ENCODE measurements at regions not wholly inside any gene's neighbourhood (a gene's known extent, or its start where the extent isn't known, plus 50 kb on each side); places are given as distances from the start of the nearest gene placed in this dataset.

GRCh38 chr3:182111967-182112366, 400.2 kb downstream of the SOX2 start:
- H3K36me3 ChIP-seq (replicated peaks in 1 of 2; ENCODE audit: control extremely low read depth in 1 of 2, control insufficient read depth in 1 of 2, extremely low read depth in 1 of 2, insufficient read depth in 2 of 2, low read length in 1 of 2): no peaks in the 10 kb centered on the region
- ATAC-seq (ENCODE audit: low read depth) (no peak), DNase-seq (no peak)
- no peak overlapping the region for H3K27ac ChIP-seq (ENCODE audit: low read length in 2 of 2)
- POLR2A ChIA-PET: no interaction called here
- no peaks in the 10 kb centered on the region for H3K27me3 ChIP-seq (replicated peaks in 1 of 4; ENCODE audit: control extremely low read depth in 1 of 4, control insufficient read depth in 3 of 4, insufficient read depth in 4 of 4, low read length in 3 of 4)
- no peaks in the 10 kb centered on the region for H3K4me1 Mint-ChIP-seq
- no peak overlapping the region for H3K27ac Mint-ChIP-seq
- H3K4me3 Mint-ChIP-seq: no peak overlapping the region
- CTCF ChIA-PET: no interaction called here
- H3K27me3 Mint-ChIP-seq: no peaks in the 10 kb centered on the region
- H3K4me3 ChIP-seq (ENCODE audit: control extremely low read depth in 1 of 5, extremely low read depth in 1 of 5, insufficient read depth in 1 of 5, low read depth in 2 of 5, low read length in 4 of 5): no peak overlapping the region
- H2AFZ ChIP-seq (ENCODE audit: insufficient read depth, low read depth, low read length, poor library complexity, severe bottlenecking): no peak overlapping the region
- H3K4me1 ChIP-seq (ENCODE audit: control insufficient read depth in 2 of 2, insufficient read depth in 2 of 2, low read length in 2 of 2): no peaks in the 10 kb centered on the region
- intact Hi-C loops (cut with micrococcal nuclease): no loop called here
- no peak for TF ChIP-seq EZH2 (IDR thresholded peaks at IDR 0.05; ENCODE audit: borderline replicate concordance, insufficient read depth, low read depth, low read length, poor library complexity, severe bottlenecking)
- TF ChIP-seq CTCF (IDR thresholded peaks at IDR 0.05): no peak
- H4K20me1 ChIP-seq (ENCODE audit: control insufficient read depth, insufficient read depth, low read length, poor library complexity, severe bottlenecking): no peaks in the 10 kb centered on the region
- WGBS (ENCODE audit: insufficient coverage): no CpG with 5 or more reads among the region's 4 CpGs
- H3K9me3 ChIP-seq (ENCODE audit: control extremely low read depth in 1 of 3, control insufficient read depth in 2 of 3, insufficient read depth in 1 of 3, low read length in 2 of 3): no peaks in the 10 kb centered on the region
- no peak overlapping the region for H3K9ac ChIP-seq (ENCODE audit: low read length)
- H3K79me2 ChIP-seq (ENCODE audit: control insufficient read depth, insufficient read depth, low read length): no peaks in the 10 kb centered on the region
- H3K9me3 Mint-ChIP-seq (ENCODE audit: insufficient read depth): no peaks in the 10 kb centered on the region
- no peak overlapping the region for H3K4me2 ChIP-seq (replicated peaks; ENCODE audit: low read depth, low read length, poor library complexity, severe bottlenecking)

- no peak overlapping the region for H3K9ac ChIP-seq (ENCODE audit: low read length)
- no peaks in the 10 kb centered on the region for H3K27me3 ChIP-seq (replicated peaks in 1 of 4; ENCODE audit: control extremely low read depth in 1 of 4, control insufficient read depth in 3 of 4, insufficient read depth in 4 of 4, low read length in 3 of 4)
- H3K4me3 ChIP-seq (ENCODE audit: control extremely low read depth in 1 of 5, extremely low read depth in 1 of 5, insufficient read depth in 1 of 5, low read depth in 2 of 5, low read length in 4 of 5): no peak overlapping the region
- no peak for DNase-seq
- H3K4me2 ChIP-seq (replicated peaks; ENCODE audit: low read depth, low read length, poor library complexity, severe bottlenecking): no peak overlapping the region
- no peaks in the 10 kb centered on the region for H3K27me3 Mint-ChIP-seq
- no peaks in the 10 kb centered on the region for H3K4me1 Mint-ChIP-seq
- H3K9me3 ChIP-seq (ENCODE audit: control extremely low read depth in 1 of 3, control insufficient read depth in 2 of 3, insufficient read depth in 1 of 3, low read length in 2 of 3): no peaks in the 10 kb centered on the region
- no peaks in the 10 kb centered on the region for H3K36me3 ChIP-seq (replicated peaks in 1 of 2; ENCODE audit: control extremely low read depth in 1 of 2, control insufficient read depth in 1 of 2, extremely low read depth in 1 of 2, insufficient read depth in 2 of 2, low read length in 1 of 2)
- ChIA-PET CTCF (no interaction called here), POLR2A (no interaction called here)
- TF ChIP-seq CTCF (IDR thresholded peaks at IDR 0.05): no peak
- TF ChIP-seq EZH2 (IDR thresholded peaks at IDR 0.05; ENCODE audit: borderline replicate concordance, insufficient read depth, low read depth, low read length, poor library complexity, severe bottlenecking): no peak
- H3K9me3 Mint-ChIP-seq (ENCODE audit: insufficient read depth): no peaks in the 10 kb centered on the region
- no peak overlapping the region for H2AFZ ChIP-seq (ENCODE audit: insufficient read depth, low read depth, low read length, poor library complexity, severe bottlenecking)
- H3K4me1 ChIP-seq (ENCODE audit: control insufficient read depth in 2 of 2, insufficient read depth in 2 of 2, low read length in 2 of 2): no peaks in the 10 kb centered on the region
- no peak overlapping the region for H3K27ac ChIP-seq (ENCODE audit: low read length in 2 of 2)
- no peak overlapping the region for H3K27ac Mint-ChIP-seq
- intact Hi-C loops (cut with micrococcal nuclease): no loop called here
- H3K4me3 Mint-ChIP-seq: no peak overlapping the region
- no peak for ATAC-seq (ENCODE audit: low read depth)
- no CpG with 5 or more reads among the region's 1 CpG for WGBS (ENCODE audit: insufficient coverage)
- H3K79me2 ChIP-seq (ENCODE audit: control insufficient read depth, insufficient read depth, low read length): no peaks in the 10 kb centered on the region
- no peaks in the 10 kb centered on the region for H4K20me1 ChIP-seq (ENCODE audit: control insufficient read depth, insufficient read depth, low read length, poor library complexity, severe bottlenecking)
Measured at GRCh38 chr3:182115328-182116015, 403.7 kb downstream of the SOX2 start.
